Kidney epithelial cell (primary cell): ENCODE measurements at regions not wholly inside any gene's neighbourhood (a gene's known extent, or its start where the extent isn't known, plus 50 kb on each side); places are given as distances from the start of the nearest gene placed in this dataset.

Experiments
- DNase-seq: peaks from one replicate; pipeline ENCODE4 v3.0.0-alpha.2; 2010; ENCODE audit warnings: low read depth
- H3K27me3 ChIP-seq: 2 replicates; pipeline ENCODE4 v1.6.0; 2011; ENCODE audit warnings: low read length; ENCODE audit not compliant: control insufficient read depth, insufficient read depth
- H3K36me3 ChIP-seq: 2 replicates; pipeline ENCODE4 v1.5.1; 2011; ENCODE audit warnings: low read length; ENCODE audit not compliant: control insufficient read depth, insufficient read depth
- H3K4me3 ChIP-seq: 2 replicates; pipeline ENCODE4 v1.5.1; 2011; ENCODE audit warnings: low read depth, mild to moderate bottlenecking, control low read depth, low read length
- CTCF ChIP-seq: IDR thresholded peaks from 2 replicates; pipeline ENCODE4 v1.5.1; 2011; ENCODE audit warnings: mild to moderate bottlenecking, moderate library complexity, low read length, control low read depth, inconsistent platforms; ENCODE audit not compliant: insufficient read depth, poor library complexity, severe bottlenecking

GRCh38 chr9:23596913-23597634 lies 229.0 kb downstream of the ELAVL2 start:
- no peak for TF ChIP-seq CTCF

DNA sequence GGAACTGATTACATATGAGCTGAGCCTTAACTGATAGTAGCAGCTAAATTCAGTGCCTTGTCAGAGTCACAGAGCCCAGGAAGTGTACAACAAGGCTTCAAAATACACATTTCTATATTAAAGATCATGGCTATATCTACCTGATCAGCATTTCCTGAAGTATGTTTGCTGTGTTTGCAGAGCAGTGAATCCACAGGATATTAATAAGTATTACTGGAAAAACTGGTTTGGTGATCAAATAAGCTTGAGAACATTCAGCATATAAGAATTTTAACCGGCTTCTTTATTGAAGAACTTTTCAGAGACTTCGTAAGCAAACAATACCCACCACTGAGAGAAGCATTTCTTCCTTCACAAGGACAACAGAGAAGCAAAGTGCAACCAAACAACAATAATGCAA lies 227.0 kb downstream of the ELAVL2 start:
- TF ChIP-seq CTCF: no peak
- H3K36me3 ChIP-seq: no peaks in the 10 kb centered on the region
- DNase-seq: peak; percentile 7
- H3K27me3 ChIP-seq: no peaks in the 10 kb centered on the region
- H3K4me3 ChIP-seq: no peak overlapping the region

More at GRCh38 chr9:23596913-23597634, 229.0 kb downstream of the ELAVL2 start:
- H3K27me3 ChIP-seq: no peaks in the 10 kb centered on the region
- DNase-seq: no peak
- no peaks in the 10 kb centered on the region for H3K36me3 ChIP-seq
- no peak overlapping the region for H3K4me3 ChIP-seq

GRCh38 chr9:23603311-23603710 lies 222.7 kb downstream of the ELAVL2 start:
- Histone ChIP-seq H3K4me3 (no peak overlapping the region), H3K27me3 (no peaks in the 10 kb centered on the region), H3K36me3 (no peaks in the 10 kb centered on the region)
- no peak for TF ChIP-seq CTCF
- no peak for DNase-seq

GRCh38 chr9:23606107-23606506 lies 219.9 kb downstream of the ELAVL2 start:
- DNase-seq: no peak
- TF ChIP-seq CTCF: no peak
- Histone ChIP-seq H3K4me3 (no peak overlapping the region), H3K36me3 (no peaks in the 10 kb centered on the region), H3K27me3 (no peaks in the 10 kb centered on the region)

GRCh38 chr9:23608456-23608855 lies 217.6 kb downstream of the ELAVL2 start:
- DNase-seq: no peak
- Histone ChIP-seq H3K36me3 (no peaks in the 10 kb centered on the region), H3K27me3 (no peaks in the 10 kb centered on the region), H3K4me3 (no peak overlapping the region)
- no peak for TF ChIP-seq CTCF

DNA sequence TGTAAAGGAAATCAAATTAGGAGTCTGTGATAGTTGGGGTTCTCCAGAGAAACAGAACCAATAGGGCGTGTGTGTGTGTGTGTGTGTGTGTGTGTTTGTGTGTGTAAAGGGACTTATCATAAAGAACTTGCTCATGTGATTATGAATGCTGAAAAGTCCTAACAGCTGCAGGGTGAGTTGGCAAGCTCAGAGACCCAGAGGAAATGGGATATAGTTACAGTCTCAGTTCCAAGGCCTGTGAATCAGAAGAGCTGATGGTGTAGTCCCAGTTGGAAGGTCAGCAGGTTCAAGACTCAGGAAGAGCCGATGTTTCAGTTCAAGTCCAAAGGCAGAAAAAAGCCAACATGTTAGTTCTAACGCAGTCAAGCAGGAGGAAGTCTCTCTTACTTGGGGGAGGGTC lies 214.2 kb downstream of the ELAVL2 start:
- TF ChIP-seq CTCF: no peak
- DNase-seq: no peak
- H3K27me3 ChIP-seq: no peaks in the 10 kb centered on the region
- H3K36me3 ChIP-seq: no peaks in the 10 kb centered on the region
- H3K4me3 ChIP-seq: no peak overlapping the region
